ENCODE measurements at regions not wholly inside any gene's neighbourhood (a gene's known extent, or its start where the extent isn't known, plus 50 kb on each side); places are given as distances from the start of the nearest gene placed in this dataset.

- TF ChIP-seq CTCF (IDR thresholded peaks at IDR 0.05) (no peak), POLR2A (IDR thresholded peaks at IDR 0.05) (no peak)
Measured at GRCh38 chr1:112172294-112172882, 182.9 kb upstream of the KCND3 start.
